HCT116 (cell line): ENCODE measurements at regions not wholly inside any gene's neighbourhood (a gene's known extent, or its start where the extent isn't known, plus 50 kb on each side); places are given as distances from the start of the nearest gene placed in this dataset.

Experiments used
- ATAC-seq: fragments of 200-7000 bp; cut with Tn5 transposase; 2 replicates; pipeline ENCODE4 v1.9.1; 2020; ENCODE audit warnings: mild to moderate bottlenecking, moderate library complexity
- BruUV-seq: library from RNA; stranded (reverse); fragments of 400-500 nt; replicated peaks from 2 replicates; lab custom pipeline; 2021; lab: Mats Ljungman, UMichigan
- CTCF ChIA-PET: fragments of 300-600 bp; sonication (Branson Sonifier 250); formaldehyde crosslinking; loops from one replicate; lab custom pipeline; 2021; ENCODE audit warnings: antibody characterized with exemption; lab: Charles Lee
- POLR2A ChIA-PET: fragments of 300-600, 350-600 bp; sonication (Branson Sonifier 250); formaldehyde crosslinking; loops from one replicate; lab custom pipeline; 2021; ENCODE audit warnings: antibody characterized with exemption; lab: Charles Lee
- RAD21 ChIA-PET, 2 experiments: fragments of 300-600 bp; sonication (Branson Sonifier 250); formaldehyde crosslinking; loops; one replicate each; lab custom pipeline; 2023; ENCODE audit warnings: low total read pairs in 2 of 2; ENCODE audit not compliant: uncharacterized antibody in 2 of 2, unreplicated experiment in 2 of 2, low non-redundant PET in 1 of 2; lab: Charles Lee
- DNase-seq: peaks from one replicate; pipeline ENCODE4 v3.0.0-alpha.2; 2010; ENCODE audit warnings: low read depth, low spot score
- H2AFZ ChIP-seq: fragments of 200-600 bp; shearing (Covaris generic), sonication (generic); 2 replicates; pipeline ENCODE4 v1.6.1; 2017; ENCODE audit warnings: low read depth, mixed run types, mixed read lengths, antibody characterized with exemption, low read length; ENCODE audit not compliant: poor library complexity, severe bottlenecking
- H3K27ac ChIP-seq: 2 replicates; pipeline ENCODE4 v1.5.1; 2012; ENCODE audit warnings: low read depth, low read length
- H3K27me3 ChIP-seq: fragments of 200-600 bp; sonication (generic); 2 replicates; pipeline ENCODE4 v1.6.1; 2016; ENCODE audit warnings: mixed run types, low read length, mixed read lengths; ENCODE audit not compliant: insufficient read depth
- H3K36me3 ChIP-seq, 2 experiments: fragments of 200-500 bp in 1 of 2; fragments of 200-600 bp in 1 of 2; sonication (Bioruptor generic) in 1 of 2; sonication (generic) in 1 of 2; 2 replicates each; pipeline versions ENCODE4 v1.5.1 to v1.6.1; 2014 to 2016; ENCODE audit warnings: low read length in 2 of 2, inconsistent platforms in 1 of 2, mixed read lengths in 1 of 2, mixed run types in 1 of 2; ENCODE audit not compliant: insufficient read depth in 2 of 2, control insufficient read depth in 1 of 2
- H3K4me1 ChIP-seq, 2 experiments: fragments of 200-600 bp in 1 of 2; sonication (generic) in 1 of 2; 2 replicates each; pipeline versions ENCODE4 v1.5.1 to v1.6.1; 2012 to 2017; ENCODE audit warnings: low read length in 2 of 2, inconsistent platforms in 1 of 2, mild to moderate bottlenecking in 1 of 2, mixed read lengths in 1 of 2, mixed run types in 1 of 2, moderate library complexity in 1 of 2; ENCODE audit not compliant: insufficient read depth in 2 of 2, control insufficient read depth in 1 of 2
- H3K4me2 ChIP-seq: fragments of 200-600 bp; sonication (generic); 2 replicates; pipeline ENCODE4 v1.6.1; 2017; ENCODE audit warnings: mixed run types, low read length, mixed read lengths
- H3K4me3 ChIP-seq, 2 experiments: fragments of 200-600 bp in 1 of 2; sonication (generic) in 1 of 2; replicated peaks in 1 of 2; 2 replicates each; pipeline ENCODE4 v1.5.1; 2011 to 2016; ENCODE audit warnings: low read length in 2 of 2, control low read depth in 1 of 2, low read depth in 1 of 2, mild to moderate bottlenecking in 1 of 2, mixed read lengths in 1 of 2, mixed run types in 1 of 2
- H3K79me2 ChIP-seq: fragments of 200-600 bp; sonication (generic); 2 replicates; pipeline ENCODE4 v1.6.1; 2017; ENCODE audit warnings: mild to moderate bottlenecking, mixed run types, low read length, moderate library complexity, mixed read lengths; ENCODE audit not compliant: insufficient read depth
- H3K9ac ChIP-seq: fragments of 200-600 bp; sonication (generic); 2 replicates; pipeline ENCODE4 v1.6.1; 2016; ENCODE audit warnings: low read length, mixed read lengths
- H3K9me2 ChIP-seq: fragments of 200-600 bp; sonication (generic), shearing (Covaris generic); 2 replicates; pipeline ENCODE4 v1.6.1; 2017; ENCODE audit warnings: mixed run types, mild to moderate bottlenecking, moderate library complexity; ENCODE audit not compliant: insufficient read depth
- H3K9me3 ChIP-seq, 2 experiments: fragments of 200-500 bp in 1 of 2; fragments of 200-600 bp in 1 of 2; sonication (Bioruptor generic) in 1 of 2; sonication (generic) in 1 of 2; 2 replicates each; pipeline ENCODE4 v1.6.1; 2014 to 2017; ENCODE audit warnings: low read length in 2 of 2, mixed read lengths in 2 of 2, inconsistent platforms in 1 of 2, low read depth in 1 of 2, mild to moderate bottlenecking in 1 of 2, mixed run types in 1 of 2, moderate library complexity in 1 of 2; ENCODE audit not compliant: control insufficient read depth in 1 of 2, insufficient read depth in 1 of 2
- H4K20me1 ChIP-seq: fragments of 200-600 bp; sonication (generic), shearing (Covaris generic); 2 replicates; pipeline ENCODE4 v1.6.1; 2017; ENCODE audit warnings: mixed run types, mild to moderate bottlenecking, moderate library complexity; ENCODE audit not compliant: insufficient read depth
- CEBPB ChIP-seq: IDR thresholded peaks from 2 replicates; pipeline ENCODE4 v1.6.1; 2012; ENCODE audit warnings: low read depth
- EGR1 ChIP-seq: IDR thresholded peaks from 2 replicates; pipeline ENCODE4 v1.6.1; 2012; ENCODE audit warnings: low read depth
- EZH2 ChIP-seq: fragments of 200-600 bp; sonication (generic); IDR thresholded peaks from 2 replicates; pipeline ENCODE4 v1.6.1; 2017; ENCODE audit warnings: antibody characterized with exemption, mixed run types
- EZH2phosphoT487 ChIP-seq: fragments of 200-600 bp; IDR thresholded peaks from 2 replicates; pipeline ENCODE4 v1.6.1; 2018; ENCODE audit warnings: antibody characterized with exemption, borderline replicate concordance
- JUND ChIP-seq: IDR thresholded peaks from 2 replicates; pipeline ENCODE4 v1.6.1; 2012
- POLR2A ChIP-seq: IDR thresholded peaks from 2 replicates; pipeline ENCODE4 v1.7.0; 2011; ENCODE audit warnings: borderline replicate concordance; ENCODE audit not compliant: insufficient read depth, insufficient read length; ENCODE audit errors: extremely low read depth
- POLR2AphosphoS5 ChIP-seq: IDR thresholded peaks from 2 replicates; pipeline ENCODE4 v1.6.1; 2011; ENCODE audit warnings: mild to moderate bottlenecking, low read depth, low read length, moderate library complexity
- RAD21 ChIP-seq: IDR thresholded peaks from 2 replicates; pipeline ENCODE4 v1.6.1; 2012; ENCODE audit warnings: low read depth, mild to moderate bottlenecking
- SIN3A ChIP-seq: IDR thresholded peaks from 2 replicates; pipeline ENCODE4 v1.6.1; 2012; ENCODE audit warnings: low read depth
- SP1 ChIP-seq: IDR thresholded peaks from 2 replicates; pipeline ENCODE4 v1.6.1; 2012; ENCODE audit warnings: low read depth
- TCF7L2 ChIP-seq: IDR thresholded peaks from 2 replicates; pipeline ENCODE4 v1.7.0; 2011; ENCODE audit warnings: borderline replicate concordance, inconsistent platforms; ENCODE audit not compliant: insufficient read depth, insufficient read length; ENCODE audit errors: extremely low read depth
- YY1 ChIP-seq: IDR thresholded peaks from 2 replicates; pipeline ENCODE4 v1.6.1; 2011; ENCODE audit warnings: low read length, low read depth, moderate library complexity, mild to moderate bottlenecking; ENCODE audit not compliant: insufficient replicate concordance; ENCODE audit errors: extremely low read depth
- intact Hi-C: fragments of 100-400 bp; cut with micrococcal nuclease; formaldehyde crosslinking; loops from 2 replicates; pipeline ENCODE4 v1.10.0; 2022
- TF ChIP-seq, protein P1 (sequence below): IDR thresholded peaks from 2 replicates; pipeline ENCODE4 v1.6.1; 2012
- TF ChIP-seq, protein P2 (sequence below): IDR thresholded peaks from 2 replicates; pipeline ENCODE4 v1.6.1; 2012; ENCODE audit warnings: low read depth
- TF ChIP-seq, protein P3 (sequence below), 3 experiments: fragments of 200-600 bp in 1 of 3; sonication (generic) in 1 of 3; IDR thresholded peaks in 2 of 3; conservative IDR thresholded peaks in 1 of 3; 2 replicates each; pipeline ENCODE4 v1.5.1; 2012 to 2017; ENCODE audit warnings: low read depth in 2 of 3, low read length in 2 of 3, antibody characterized with exemption in 1 of 3, borderline replicate concordance in 1 of 3, control low read depth in 1 of 3, mild to moderate bottlenecking in 1 of 3, mixed read lengths in 1 of 3, mixed run types in 1 of 3, moderate library complexity in 1 of 3; ENCODE audit not compliant: insufficient read depth in 1 of 3
- TF ChIP-seq, protein P4 (sequence below): IDR thresholded peaks from 2 replicates; pipeline ENCODE4 v1.6.1; 2011; ENCODE audit warnings: mild to moderate bottlenecking, low read length, moderate library complexity; ENCODE audit not compliant: insufficient replicate concordance; ENCODE audit errors: extremely low read depth

DNA sequence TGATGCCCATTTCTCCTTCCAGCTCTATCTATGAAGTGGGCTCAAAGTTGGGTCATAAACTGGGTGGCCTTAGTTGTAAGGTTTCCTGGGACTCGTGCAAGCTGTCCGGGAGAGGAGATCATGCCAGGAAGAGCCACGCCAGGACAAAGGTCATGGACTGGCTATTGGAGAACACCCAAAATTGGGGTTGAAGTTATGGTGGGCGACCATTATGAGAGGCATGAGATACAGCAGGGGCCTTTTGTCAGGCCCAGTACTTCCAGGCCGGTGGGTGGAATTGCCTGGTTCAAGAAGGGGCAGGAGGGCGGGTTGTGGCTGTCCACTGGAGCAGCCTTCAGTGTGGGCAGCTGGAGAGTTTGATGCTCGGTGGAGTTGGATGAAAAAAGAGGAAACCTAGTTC is 225.1 kb upstream of the SSTR4 start:
- RAD21 ChIA-PET = no interaction called here
- Histone ChIP-seq H3K36me3 (no peaks in the 10 kb centered on the region), H2AFZ (no peak overlapping the region), H3K9ac (no peak overlapping the region)
- no TSS peak for BruUV-seq
- ATAC-seq = no peak
- TF ChIP-seq, protein P1, sequence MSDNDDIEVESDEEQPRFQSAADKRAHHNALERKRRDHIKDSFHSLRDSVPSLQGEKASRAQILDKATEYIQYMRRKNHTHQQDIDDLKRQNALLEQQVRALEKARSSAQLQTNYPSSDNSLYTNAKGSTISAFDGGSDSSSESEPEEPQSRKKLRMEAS = no peak
- TF ChIP-seq TCF7L2 = no peak
- no peak for TF ChIP-seq CEBPB
- TF ChIP-seq, protein P2, sequence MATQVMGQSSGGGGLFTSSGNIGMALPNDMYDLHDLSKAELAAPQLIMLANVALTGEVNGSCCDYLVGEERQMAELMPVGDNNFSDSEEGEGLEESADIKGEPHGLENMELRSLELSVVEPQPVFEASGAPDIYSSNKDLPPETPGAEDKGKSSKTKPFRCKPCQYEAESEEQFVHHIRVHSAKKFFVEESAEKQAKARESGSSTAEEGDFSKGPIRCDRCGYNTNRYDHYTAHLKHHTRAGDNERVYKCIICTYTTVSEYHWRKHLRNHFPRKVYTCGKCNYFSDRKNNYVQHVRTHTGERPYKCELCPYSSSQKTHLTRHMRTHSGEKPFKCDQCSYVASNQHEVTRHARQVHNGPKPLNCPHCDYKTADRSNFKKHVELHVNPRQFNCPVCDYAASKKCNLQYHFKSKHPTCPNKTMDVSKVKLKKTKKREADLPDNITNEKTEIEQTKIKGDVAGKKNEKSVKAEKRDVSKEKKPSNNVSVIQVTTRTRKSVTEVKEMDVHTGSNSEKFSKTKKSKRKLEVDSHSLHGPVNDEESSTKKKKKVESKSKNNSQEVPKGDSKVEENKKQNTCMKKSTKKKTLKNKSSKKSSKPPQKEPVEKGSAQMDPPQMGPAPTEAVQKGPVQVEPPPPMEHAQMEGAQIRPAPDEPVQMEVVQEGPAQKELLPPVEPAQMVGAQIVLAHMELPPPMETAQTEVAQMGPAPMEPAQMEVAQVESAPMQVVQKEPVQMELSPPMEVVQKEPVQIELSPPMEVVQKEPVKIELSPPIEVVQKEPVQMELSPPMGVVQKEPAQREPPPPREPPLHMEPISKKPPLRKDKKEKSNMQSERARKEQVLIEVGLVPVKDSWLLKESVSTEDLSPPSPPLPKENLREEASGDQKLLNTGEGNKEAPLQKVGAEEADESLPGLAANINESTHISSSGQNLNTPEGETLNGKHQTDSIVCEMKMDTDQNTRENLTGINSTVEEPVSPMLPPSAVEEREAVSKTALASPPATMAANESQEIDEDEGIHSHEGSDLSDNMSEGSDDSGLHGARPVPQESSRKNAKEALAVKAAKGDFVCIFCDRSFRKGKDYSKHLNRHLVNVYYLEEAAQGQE = no peak
- no peak for TF ChIP-seq RAD21
- no peak for TF ChIP-seq JUND
- TF ChIP-seq EGR1 = no peak
- TF ChIP-seq POLR2A = no peak
- TF ChIP-seq YY1 = no peak
- TF ChIP-seq, protein P3, sequence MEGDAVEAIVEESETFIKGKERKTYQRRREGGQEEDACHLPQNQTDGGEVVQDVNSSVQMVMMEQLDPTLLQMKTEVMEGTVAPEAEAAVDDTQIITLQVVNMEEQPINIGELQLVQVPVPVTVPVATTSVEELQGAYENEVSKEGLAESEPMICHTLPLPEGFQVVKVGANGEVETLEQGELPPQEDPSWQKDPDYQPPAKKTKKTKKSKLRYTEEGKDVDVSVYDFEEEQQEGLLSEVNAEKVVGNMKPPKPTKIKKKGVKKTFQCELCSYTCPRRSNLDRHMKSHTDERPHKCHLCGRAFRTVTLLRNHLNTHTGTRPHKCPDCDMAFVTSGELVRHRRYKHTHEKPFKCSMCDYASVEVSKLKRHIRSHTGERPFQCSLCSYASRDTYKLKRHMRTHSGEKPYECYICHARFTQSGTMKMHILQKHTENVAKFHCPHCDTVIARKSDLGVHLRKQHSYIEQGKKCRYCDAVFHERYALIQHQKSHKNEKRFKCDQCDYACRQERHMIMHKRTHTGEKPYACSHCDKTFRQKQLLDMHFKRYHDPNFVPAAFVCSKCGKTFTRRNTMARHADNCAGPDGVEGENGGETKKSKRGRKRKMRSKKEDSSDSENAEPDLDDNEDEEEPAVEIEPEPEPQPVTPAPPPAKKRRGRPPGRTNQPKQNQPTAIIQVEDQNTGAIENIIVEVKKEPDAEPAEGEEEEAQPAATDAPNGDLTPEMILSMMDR (IDR thresholded peaks at IDR 0.05 in 2 of 3, conservative IDR thresholded peaks at IDR 0.05 in 1 of 3; ENCODE audit: borderline replicate concordance in 1 of 3, insufficient read depth in 1 of 3, low read depth in 2 of 3, low read length in 2 of 3) = no peak
- TF ChIP-seq SP1 = no peak
- no peak for TF ChIP-seq SIN3A
- TF ChIP-seq, protein P4, sequence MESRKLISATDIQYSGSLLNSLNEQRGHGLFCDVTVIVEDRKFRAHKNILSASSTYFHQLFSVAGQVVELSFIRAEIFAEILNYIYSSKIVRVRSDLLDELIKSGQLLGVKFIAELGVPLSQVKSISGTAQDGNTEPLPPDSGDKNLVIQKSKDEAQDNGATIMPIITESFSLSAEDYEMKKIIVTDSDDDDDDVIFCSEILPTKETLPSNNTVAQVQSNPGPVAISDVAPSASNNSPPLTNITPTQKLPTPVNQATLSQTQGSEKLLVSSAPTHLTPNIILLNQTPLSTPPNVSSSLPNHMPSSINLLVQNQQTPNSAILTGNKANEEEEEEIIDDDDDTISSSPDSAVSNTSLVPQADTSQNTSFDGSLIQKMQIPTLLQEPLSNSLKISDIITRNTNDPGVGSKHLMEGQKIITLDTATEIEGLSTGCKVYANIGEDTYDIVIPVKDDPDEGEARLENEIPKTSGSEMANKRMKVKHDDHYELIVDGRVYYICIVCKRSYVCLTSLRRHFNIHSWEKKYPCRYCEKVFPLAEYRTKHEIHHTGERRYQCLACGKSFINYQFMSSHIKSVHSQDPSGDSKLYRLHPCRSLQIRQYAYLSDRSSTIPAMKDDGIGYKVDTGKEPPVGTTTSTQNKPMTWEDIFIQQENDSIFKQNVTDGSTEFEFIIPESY = no peak
- no peak for TF ChIP-seq POLR2AphosphoS5
- TF ChIP-seq EZH2 = no peak
- TF ChIP-seq EZH2phosphoT487 = no peak
- TF ChIP-seq, all 23 proteins: peak for 0
- Histone ChIP-seq H3K4me2 (no peak overlapping the region), H3K27ac (no peak overlapping the region), H3K27me3 (peaks cover 9% of the 10 kb centered on the region; the same call in 1 of the 2 replicates), H3K9me2 (0 out of 2 replicates have a peak, but pooled peaks cover 3% of the 10 kb centered on the region), H4K20me1 (no peaks in the 10 kb centered on the region), H3K9me3 (no peaks in the 10 kb centered on the region), H3K4me3 (no peak overlapping the region), H3K79me2 (no peaks in the 10 kb centered on the region), H3K4me1 (no peaks in the 10 kb centered on the region)
- DNase-seq = no peak
- CTCF ChIA-PET = no interaction called here
- POLR2A ChIA-PET = no interaction called here
- intact Hi-C loops = no loop called here
